ENCODE measurements at regions not wholly inside any gene's neighbourhood (a gene's known extent, or its start where the extent isn't known, plus 50 kb on each side); places are given as distances from the start of the nearest gene placed in this dataset.

GRCh38 chr21:43299441-43300277 is 127.3 kb downstream of the SIK1 start:
- FAIRE-seq (no peak), DNase-seq (ENCODE audit: low read depth, low spot score) (no peak)
- dilution Hi-C loops (cut with MboI; ENCODE audit: extremely low pct_ligation_motif_present, low sequenced_read_pairs) (no loop called here), intact Hi-C loops (cut with micrococcal nuclease) (no loop called here)
- BruUV-seq (replicated peaks): no TSS peak
- H3K4me1 ChIP-seq (ENCODE audit: control insufficient read depth, extremely low read depth, insufficient read depth, low read length): no peaks in the 10 kb centered on the region
- ChIA-PET POLR2A (no interaction called here), CTCF (interaction anchor here (1.1 kb wide), 1 partner anchor 10 kb away, joined by 3 read pairs; no protein-coding TSS in a partner anchor)
- TF ChIP-seq POLR2A (IDR thresholded peaks at IDR 0.05; ENCODE audit: low read depth, low read length) (no peak), CTCF (IDR thresholded peaks at IDR 0.05; ENCODE audit: extremely low read depth in 1 of 2, insufficient read depth in 1 of 2, low read depth in 1 of 2, low read length in 2 of 2) (no peak), MAX (IDR thresholded peaks at IDR 0.05; ENCODE audit: insufficient read depth, insufficient read length) (no peak), FOS (IDR thresholded peaks at IDR 0.05; ENCODE audit: borderline replicate concordance, insufficient read depth, low read length) (no peak), GATA2 (IDR thresholded peaks at IDR 0.05; ENCODE audit: insufficient read depth, insufficient read length, low read depth, low read length) (no peak)
- H3K9ac ChIP-seq (replicated peaks; ENCODE audit: extremely low read depth, insufficient read depth, low read length): no peak overlapping the region
- H3K79me2 ChIP-seq (ENCODE audit: control insufficient read depth, insufficient read depth, low read length): no peaks in the 10 kb centered on the region
- H3K9me1 ChIP-seq (replicated peaks; ENCODE audit: control insufficient read depth, extremely low read depth, insufficient read depth, low read length): no peaks in the 10 kb centered on the region
- H3K9me3 ChIP-seq (replicated peaks; ENCODE audit: control insufficient read depth, insufficient read depth, low read length): no peaks in the 10 kb centered on the region
- H3K27me3 ChIP-seq (ENCODE audit: control insufficient read depth in 2 of 2, insufficient read depth in 2 of 2, low read length in 2 of 2): no peaks in the 10 kb centered on the region
- no peaks in the 10 kb centered on the region for H3K36me3 ChIP-seq (ENCODE audit: control insufficient read depth in 2 of 2, extremely low read depth in 1 of 2, insufficient read depth in 2 of 2, low read length in 2 of 2)
- H3K27ac ChIP-seq (ENCODE audit: insufficient read depth, low read depth, low read length): no peak overlapping the region
- no peak overlapping the region for H3K4me3 ChIP-seq (replicated peaks in 1 of 3; ENCODE audit: insufficient read depth in 1 of 3, low read depth in 1 of 3, low read length in 3 of 3)
- no peaks in the 10 kb centered on the region for H4K20me1 ChIP-seq (replicated peaks; ENCODE audit: control insufficient read depth, extremely low read depth, insufficient read depth, low read length)
- H3K4me2 ChIP-seq (ENCODE audit: insufficient read depth, low read length): no peak overlapping the region
- H2AFZ ChIP-seq (ENCODE audit: low read depth, low read length): no peak overlapping the region
